ENCODE measurements at regions not wholly inside any gene's neighbourhood (a gene's known extent, or its start where the extent isn't known, plus 50 kb on each side); places are given as distances from the start of the nearest gene placed in this dataset.
"Not testable (repeated sequence)": the region's sequence is repeated elsewhere in the genome, so short reads cannot be mapped to it uniquely, and the experiment has no call there.

- DNase-seq (ENCODE audit: low read depth in 1 of 2, low spot score in 1 of 2); in situ Hi-C loops (cut with HindIII; ENCODE audit: low pct_unique_long_range_greater_than_20kb, low sequenced_read_pairs): not testable (repeated sequence)
Measured at GRCh38 chr7:76117306-76117991, 69.5 kb downstream of the MDH2 start.

DNA sequence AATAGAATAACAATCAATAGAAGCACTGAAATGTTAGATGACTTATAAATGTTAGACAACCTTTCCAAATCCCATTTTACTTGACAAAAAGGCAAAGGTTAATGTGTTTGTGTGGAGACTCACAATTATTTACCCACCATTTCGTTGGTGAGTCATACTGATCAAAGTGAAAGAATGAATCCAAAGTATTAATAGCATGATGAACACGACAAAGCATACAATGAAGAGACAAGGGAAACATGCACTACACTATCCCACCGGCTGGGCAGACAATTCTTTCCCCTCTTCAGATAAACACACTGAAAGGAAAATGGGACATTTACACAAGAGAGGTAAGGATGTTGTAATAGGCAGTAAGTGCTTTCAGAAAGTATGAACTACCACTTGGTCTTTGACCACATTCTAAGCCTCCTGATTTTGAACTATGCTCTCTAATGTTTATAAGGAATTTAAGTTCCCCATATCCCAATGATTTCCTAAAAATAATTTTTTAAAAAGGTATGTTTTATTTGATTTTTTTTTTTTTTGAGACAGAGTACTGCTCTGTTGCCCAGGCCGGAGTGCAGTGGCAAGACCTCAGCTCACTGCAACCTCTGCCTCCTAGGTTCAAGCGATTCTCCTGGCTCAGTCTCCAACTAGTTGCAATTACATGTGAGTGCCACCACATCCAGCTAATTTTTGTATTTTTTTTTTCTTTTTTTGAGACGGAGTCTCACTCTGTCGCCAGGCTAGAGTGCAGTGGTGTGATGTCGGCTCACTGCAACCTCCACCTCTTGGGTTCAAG is 70.5 kb downstream of the MDH2 start:
- in situ Hi-C loops (cut with HindIII; ENCODE audit: low pct_unique_long_range_greater_than_20kb, low sequenced_read_pairs); DNase-seq (ENCODE audit: low read depth in 1 of 2, low spot score in 1 of 2): not testable (repeated sequence)

- no peak for TF ChIP-seq JUND (IDR thresholded peaks at IDR 0.05; ENCODE audit: low read depth)
- no peak for DNase-seq (ENCODE audit: low read depth in 1 of 2, low spot score in 1 of 2)
- in situ Hi-C loops (cut with HindIII; ENCODE audit: low pct_unique_long_range_greater_than_20kb, low sequenced_read_pairs), result no loop called here
Measured at GRCh38 chr7:76121044-76121443, 73.1 kb downstream of the MDH2 start.

DNA sequence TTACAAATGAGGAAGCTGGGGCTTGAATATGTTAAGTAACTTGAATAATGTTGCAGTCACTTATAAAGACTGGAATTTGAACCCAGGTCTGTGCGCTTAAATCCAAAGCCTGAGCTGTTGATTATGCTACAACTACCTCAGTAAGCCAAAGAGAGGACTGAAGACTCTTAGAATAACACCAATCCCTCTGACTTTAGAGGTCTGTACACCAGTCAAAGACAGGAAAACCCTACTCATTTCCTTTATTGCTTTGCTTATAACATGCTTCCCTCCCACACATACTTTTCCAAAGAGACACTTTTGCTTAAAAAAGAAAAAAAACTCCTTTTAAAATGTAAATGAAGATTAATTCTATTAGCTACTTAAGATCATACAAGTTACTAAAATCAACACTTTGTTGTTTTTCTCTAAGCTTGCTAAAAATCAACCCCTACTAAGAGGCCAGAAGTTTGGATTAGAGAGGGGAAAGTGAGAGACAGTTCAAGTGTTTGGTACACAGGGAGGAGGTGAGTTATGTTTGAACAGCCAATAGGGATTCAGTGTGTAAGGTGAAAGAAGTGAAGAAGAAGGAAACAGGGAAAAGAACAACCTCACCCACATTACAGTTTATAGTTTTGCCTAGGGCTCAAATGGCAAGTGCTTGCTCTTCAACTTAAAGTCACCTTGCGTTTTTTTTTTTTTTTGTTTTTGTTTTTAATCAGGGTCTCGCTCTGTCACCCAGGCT is 74.8 kb downstream of the MDH2 start:
- TF ChIP-seq JUND (IDR thresholded peaks at IDR 0.05; ENCODE audit: low read depth), result no peak

DNA sequence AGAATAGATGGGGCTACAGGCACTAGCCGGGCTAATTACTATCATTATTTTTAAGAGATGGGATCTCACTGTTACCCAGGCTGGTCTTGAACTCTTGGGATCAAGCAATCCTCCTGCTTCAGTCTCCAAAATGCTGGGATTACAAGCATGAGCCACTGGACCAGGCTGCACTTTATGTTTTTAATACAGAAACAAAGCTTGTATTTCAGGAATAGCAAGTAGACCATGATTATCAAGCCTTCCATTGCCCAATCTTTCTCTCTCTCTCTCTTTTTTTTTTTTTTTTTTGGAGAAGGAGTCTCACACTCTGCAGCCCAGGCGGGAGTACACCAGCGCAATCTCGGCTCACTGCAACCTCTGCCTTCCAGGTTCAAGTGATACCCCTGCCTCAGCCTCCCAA is 75.4 kb downstream of the MDH2 start:
- in situ Hi-C loops (cut with HindIII; ENCODE audit: low pct_unique_long_range_greater_than_20kb, low sequenced_read_pairs), result no loop called here
- no peak for DNase-seq (ENCODE audit: low read depth in 1 of 2, low spot score in 1 of 2)
- TF ChIP-seq JUND (IDR thresholded peaks at IDR 0.05; ENCODE audit: low read depth), result no peak

More for the DNA sequence above, 74.8 kb downstream of the MDH2 start:
- peak; percentile 11 to 46 for DNase-seq (ENCODE audit: low read depth in 1 of 2, low spot score in 1 of 2)
- in situ Hi-C loops (cut with HindIII; ENCODE audit: low pct_unique_long_range_greater_than_20kb, low sequenced_read_pairs), result no loop called here

GRCh38 chr7:76125560-76125959 is 76.1 kb upstream of the SRRM3 start:
- TF ChIP-seq JUND (IDR thresholded peaks at IDR 0.05; ENCODE audit: low read depth), result no peak
- in situ Hi-C loops (cut with HindIII; ENCODE audit: low pct_unique_long_range_greater_than_20kb, low sequenced_read_pairs), result no loop called here
- DNase-seq (ENCODE audit: low read depth in 1 of 2, low spot score in 1 of 2), result no peak

GRCh38 chr7:76126632-76127031 is 75.1 kb upstream of the SRRM3 start:
- no peak for DNase-seq (ENCODE audit: low read depth in 1 of 2, low spot score in 1 of 2)
- no peak for TF ChIP-seq JUND (IDR thresholded peaks at IDR 0.05; ENCODE audit: low read depth)
- in situ Hi-C loops (cut with HindIII; ENCODE audit: low pct_unique_long_range_greater_than_20kb, low sequenced_read_pairs), result no loop called here

- no peak for TF ChIP-seq JUND (IDR thresholded peaks at IDR 0.05; ENCODE audit: low read depth)
- DNase-seq (ENCODE audit: low read depth in 1 of 2, low spot score in 1 of 2), result no peak
- in situ Hi-C loops (cut with HindIII; ENCODE audit: low pct_unique_long_range_greater_than_20kb, low sequenced_read_pairs), result no loop called here
Measured at GRCh38 chr7:76129366-76129765, 72.3 kb upstream of the SRRM3 start.

GRCh38 chr7:76129836-76130235 is 71.9 kb upstream of the SRRM3 start:
- TF ChIP-seq JUND (IDR thresholded peaks at IDR 0.05; ENCODE audit: low read depth), result no peak
- in situ Hi-C loops (cut with HindIII; ENCODE audit: low pct_unique_long_range_greater_than_20kb, low sequenced_read_pairs), result no loop called here
- DNase-seq (ENCODE audit: low read depth in 1 of 2, low spot score in 1 of 2), result no peak

DNA sequence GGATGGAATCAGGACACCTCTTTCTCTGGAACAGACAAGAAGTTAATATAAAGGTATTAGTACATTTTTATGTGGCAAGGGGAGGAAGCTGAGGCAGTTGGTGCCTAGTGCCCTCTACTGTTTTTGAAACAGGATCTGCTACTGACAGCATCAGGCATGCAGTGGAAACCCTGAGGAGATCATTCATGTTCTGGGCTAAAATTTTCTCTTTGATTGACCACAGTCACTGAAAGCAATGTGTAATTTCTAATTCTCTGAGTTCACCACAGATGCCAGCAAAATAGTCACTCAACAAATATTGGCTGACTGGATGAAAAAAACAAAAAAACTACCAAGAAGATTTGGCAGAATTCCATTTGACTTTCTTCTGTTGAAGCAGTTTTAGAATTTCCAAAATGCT is 71.0 kb upstream of the SRRM3 start:
- DNase-seq (ENCODE audit: low read depth in 1 of 2, low spot score in 1 of 2), result peak; percentile 45 to 76
- in situ Hi-C loops (cut with HindIII; ENCODE audit: low pct_unique_long_range_greater_than_20kb, low sequenced_read_pairs), result not testable (repeated sequence)

- in situ Hi-C loops (cut with HindIII; ENCODE audit: low pct_unique_long_range_greater_than_20kb, low sequenced_read_pairs); DNase-seq (ENCODE audit: low read depth in 1 of 2, low spot score in 1 of 2): not testable (repeated sequence)
Measured at GRCh38 chr7:76131887-76132286, 69.8 kb upstream of the SRRM3 start.

DNA sequence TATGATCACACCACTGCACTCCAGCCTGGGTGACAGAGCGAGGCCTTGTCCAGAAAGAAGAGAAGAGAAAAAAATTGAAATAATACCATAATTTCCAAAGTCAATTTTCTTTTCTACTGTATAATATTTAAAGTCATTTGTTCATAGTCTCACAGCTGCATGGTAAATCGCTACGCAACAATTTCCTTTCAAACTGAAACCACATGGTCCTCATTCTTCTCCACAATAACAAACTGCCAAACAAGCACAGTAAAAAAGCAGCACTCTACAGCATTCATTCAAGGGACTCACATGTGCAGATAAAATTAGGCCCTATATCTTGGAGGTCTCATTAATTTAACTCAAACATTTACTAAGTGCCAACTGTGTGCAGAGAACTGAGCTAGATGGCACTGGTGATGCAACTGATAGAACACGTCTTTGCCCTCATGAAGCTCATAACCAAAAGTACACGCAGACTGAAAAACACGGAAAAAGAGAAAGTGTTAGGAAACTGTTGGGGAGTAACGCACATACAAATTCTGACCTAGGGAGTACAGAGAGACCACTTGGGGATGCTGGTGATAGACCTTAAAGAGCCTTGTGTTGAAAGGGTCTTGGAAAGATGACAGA is 68.4 kb upstream of the SRRM3 start:
- no peak for TF ChIP-seq JUND (IDR thresholded peaks at IDR 0.05; ENCODE audit: low read depth)
- in situ Hi-C loops (cut with HindIII; ENCODE audit: low pct_unique_long_range_greater_than_20kb, low sequenced_read_pairs), result no loop called here
- DNase-seq (ENCODE audit: low read depth in 1 of 2, low spot score in 1 of 2), result no peak

- in situ Hi-C loops (cut with HindIII; ENCODE audit: low pct_unique_long_range_greater_than_20kb, low sequenced_read_pairs), result no loop called here
- no peak for DNase-seq (ENCODE audit: low read depth in 1 of 2, low spot score in 1 of 2)
- TF ChIP-seq JUND (IDR thresholded peaks at IDR 0.05; ENCODE audit: low read depth), result no peak
Measured at GRCh38 chr7:76133839-76134238, 67.9 kb upstream of the SRRM3 start.

DNA sequence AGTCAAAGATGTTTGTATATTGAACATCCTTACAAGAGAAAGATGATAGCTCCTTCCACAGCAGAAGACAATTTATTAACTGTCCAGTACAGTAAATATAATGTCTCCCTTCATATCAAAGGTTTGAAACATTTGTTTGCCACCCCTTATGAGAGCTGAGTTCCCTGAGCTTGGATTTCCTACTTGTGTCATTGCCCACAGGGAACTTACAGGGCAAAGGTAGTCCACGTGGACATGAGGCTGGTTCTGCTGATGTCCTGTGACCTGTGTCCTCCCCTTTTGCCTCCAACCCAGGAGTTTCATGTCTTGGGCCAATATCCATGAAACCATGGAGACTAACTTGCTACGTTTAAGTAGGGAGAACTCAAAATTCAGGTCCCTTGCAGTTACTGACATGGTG is 66.4 kb upstream of the SRRM3 start:
- DNase-seq (ENCODE audit: low read depth in 1 of 2, low spot score in 1 of 2); in situ Hi-C loops (cut with HindIII; ENCODE audit: low pct_unique_long_range_greater_than_20kb, low sequenced_read_pairs): not testable (repeated sequence)

GRCh38 chr7:76138577-76139313 is 63.0 kb upstream of the SRRM3 start:
- DNase-seq (ENCODE audit: low read depth in 1 of 2, low spot score in 1 of 2); in situ Hi-C loops (cut with HindIII; ENCODE audit: low pct_unique_long_range_greater_than_20kb, low sequenced_read_pairs): not testable (repeated sequence)
